ENCODE measurements at regions not wholly inside any gene's neighbourhood (a gene's known extent, or its start where the extent isn't known, plus 50 kb on each side); places are given as distances from the start of the nearest gene placed in this dataset.

- Histone ChIP-seq H2AFZ (ENCODE audit: low read depth, low read length) (no peak overlapping the region), H3K4me2 (ENCODE audit: insufficient read depth, low read length) (no peak overlapping the region), H4K20me1 (ENCODE audit: insufficient read depth, low read length) (no peaks in the 10 kb centered on the region), H3K27ac (ENCODE audit: low read length) (no peak overlapping the region), H3K27me3 (ENCODE audit: insufficient read depth, low read length, poor library complexity) (no peaks in the 10 kb centered on the region), H3K36me3 (ENCODE audit: insufficient read depth, low read length) (no peaks in the 10 kb centered on the region), H3K9ac (ENCODE audit: low read depth, low read length) (no peak overlapping the region), H3K4me1 (ENCODE audit: insufficient read depth, low read length) (no peaks in the 10 kb centered on the region), H3K9me3 (ENCODE audit: insufficient read depth, low read length, severe bottlenecking) (no peaks in the 10 kb centered on the region), H3K4me3 (ENCODE audit: low read depth in 1 of 2, low read length in 2 of 2) (no peak overlapping the region), H3K79me2 (ENCODE audit: insufficient read depth, low read length) (no peaks in the 10 kb centered on the region)
- TF ChIP-seq EZH2 (IDR thresholded peaks at IDR 0.05; ENCODE audit: borderline replicate concordance, low read depth, low read length, severe bottlenecking) (no peak), CTCF (IDR thresholded peaks at IDR 0.05; ENCODE audit: borderline replicate concordance, extremely low read depth, low read length, poor library complexity, severe bottlenecking) (no peak)
- no peak for ATAC-seq (ENCODE audit: insufficient read depth, low read depth)
- DNase-seq: no peak
Measured at GRCh38 chr4:126395664-126396063, 1080.9 kb downstream of the FAT4 start.

DNA sequence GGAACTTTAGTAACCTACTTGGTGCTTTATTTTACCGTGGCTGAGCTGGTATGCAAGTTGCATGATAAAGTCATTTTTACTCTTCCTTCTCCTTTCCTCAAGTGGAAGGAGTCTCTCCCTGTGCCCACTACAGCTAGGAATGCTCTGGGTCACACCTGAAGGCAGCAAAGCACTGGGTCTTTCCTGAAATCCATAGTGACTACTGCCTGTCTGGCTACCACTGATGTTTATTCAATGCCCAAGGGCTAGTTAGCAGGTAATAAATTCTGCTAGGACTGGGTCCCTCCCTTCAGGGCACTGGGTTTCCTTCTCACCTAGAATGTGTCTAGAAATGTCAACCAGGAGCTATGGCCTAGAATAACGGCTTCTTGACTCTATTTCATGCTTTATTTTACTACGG lies 1081.4 kb downstream of the FAT4 start:
- Histone ChIP-seq H2AFZ (ENCODE audit: low read depth, low read length) (no peak overlapping the region), H3K79me2 (ENCODE audit: insufficient read depth, low read length) (no peaks in the 10 kb centered on the region), H3K27ac (ENCODE audit: low read length) (no peak overlapping the region), H3K9ac (ENCODE audit: low read depth, low read length) (no peak overlapping the region), H3K27me3 (ENCODE audit: insufficient read depth, low read length, poor library complexity) (no peaks in the 10 kb centered on the region), H3K4me1 (ENCODE audit: insufficient read depth, low read length) (no peaks in the 10 kb centered on the region), H3K36me3 (ENCODE audit: insufficient read depth, low read length) (no peaks in the 10 kb centered on the region), H3K4me2 (ENCODE audit: insufficient read depth, low read length) (no peak overlapping the region), H3K9me3 (ENCODE audit: insufficient read depth, low read length, severe bottlenecking) (no peaks in the 10 kb centered on the region), H3K4me3 (ENCODE audit: low read depth in 1 of 2, low read length in 2 of 2) (no peak overlapping the region), H4K20me1 (ENCODE audit: insufficient read depth, low read length) (no peaks in the 10 kb centered on the region)
- no peak for DNase-seq
- ATAC-seq (ENCODE audit: insufficient read depth, low read depth): no peak
- TF ChIP-seq EZH2 (IDR thresholded peaks at IDR 0.05; ENCODE audit: borderline replicate concordance, low read depth, low read length, severe bottlenecking): no peak

GRCh38 chr4:126396703-126397102 lies 1081.9 kb downstream of the FAT4 start:
- ATAC-seq (ENCODE audit: insufficient read depth, low read depth) (no peak), DNase-seq (no peak)
- Histone ChIP-seq H3K4me2 (ENCODE audit: insufficient read depth, low read length) (no peak overlapping the region), H2AFZ (ENCODE audit: low read depth, low read length) (no peak overlapping the region), H3K27me3 (ENCODE audit: insufficient read depth, low read length, poor library complexity) (no peaks in the 10 kb centered on the region), H3K9ac (ENCODE audit: low read depth, low read length) (no peak overlapping the region), H4K20me1 (ENCODE audit: insufficient read depth, low read length) (no peaks in the 10 kb centered on the region), H3K4me3 (ENCODE audit: low read depth in 1 of 2, low read length in 2 of 2) (no peak overlapping the region), H3K4me1 (ENCODE audit: insufficient read depth, low read length) (no peaks in the 10 kb centered on the region), H3K9me3 (ENCODE audit: insufficient read depth, low read length, severe bottlenecking) (no peaks in the 10 kb centered on the region), H3K27ac (ENCODE audit: low read length) (no peak overlapping the region), H3K79me2 (ENCODE audit: insufficient read depth, low read length) (no peaks in the 10 kb centered on the region), H3K36me3 (ENCODE audit: insufficient read depth, low read length) (no peaks in the 10 kb centered on the region)
- TF ChIP-seq CTCF (IDR thresholded peaks at IDR 0.05; ENCODE audit: borderline replicate concordance, extremely low read depth, low read length, poor library complexity, severe bottlenecking): no peak
- TF ChIP-seq EZH2 (IDR thresholded peaks at IDR 0.05; ENCODE audit: borderline replicate concordance, low read depth, low read length, severe bottlenecking): no peak

DNA sequence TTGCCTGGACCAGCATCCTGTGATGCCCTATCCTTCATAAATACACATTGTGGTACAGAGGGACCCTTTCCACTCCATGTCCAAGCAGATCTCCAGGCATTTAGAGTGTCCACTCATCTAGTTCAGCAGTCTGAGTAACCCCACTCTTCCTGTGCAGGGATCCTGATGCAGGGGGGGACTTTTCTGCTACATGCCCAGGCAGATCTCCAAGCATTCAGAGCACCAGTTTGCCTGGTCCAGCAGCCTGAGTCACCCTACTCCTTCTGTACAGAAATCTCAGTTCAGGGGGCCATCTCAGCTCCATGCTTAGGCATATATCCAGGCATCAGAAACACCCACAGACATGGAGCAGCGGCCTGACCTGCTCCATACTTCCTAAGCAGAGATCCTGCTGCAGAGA lies 1089.8 kb downstream of the FAT4 start:
- Histone ChIP-seq H3K27ac (ENCODE audit: low read length) (no peak overlapping the region), H2AFZ (ENCODE audit: low read depth, low read length) (no peak overlapping the region), H3K9ac (ENCODE audit: low read depth, low read length) (no peak overlapping the region), H4K20me1 (ENCODE audit: insufficient read depth, low read length) (no peaks in the 10 kb centered on the region), H3K4me1 (ENCODE audit: insufficient read depth, low read length) (no peaks in the 10 kb centered on the region), H3K4me3 (ENCODE audit: low read depth in 1 of 2, low read length in 2 of 2) (no peak overlapping the region), H3K27me3 (ENCODE audit: insufficient read depth, low read length, poor library complexity) (no peaks in the 10 kb centered on the region), H3K9me3 (ENCODE audit: insufficient read depth, low read length, severe bottlenecking) (no peaks in the 10 kb centered on the region), H3K36me3 (ENCODE audit: insufficient read depth, low read length) (no peaks in the 10 kb centered on the region), H3K79me2 (ENCODE audit: insufficient read depth, low read length) (no peaks in the 10 kb centered on the region), H3K4me2 (ENCODE audit: insufficient read depth, low read length) (no peak overlapping the region)
- ATAC-seq (ENCODE audit: insufficient read depth, low read depth) (no peak), DNase-seq (no peak)
- TF ChIP-seq CTCF (IDR thresholded peaks at IDR 0.05; ENCODE audit: borderline replicate concordance, extremely low read depth, low read length, poor library complexity, severe bottlenecking) (no peak), EZH2 (IDR thresholded peaks at IDR 0.05; ENCODE audit: borderline replicate concordance, low read depth, low read length, severe bottlenecking) (no peak)
